A673 (cell line): ENCODE measurements at regions not wholly inside any gene's neighbourhood (a gene's known extent, or its start where the extent isn't known, plus 50 kb on each side); places are given as distances from the start of the nearest gene placed in this dataset.

Experiments
- CTCF ChIP-seq: fragments of 300-800, 200-600 bp; sonication (generic); conservative IDR thresholded peaks from 2 replicates; pipeline ENCODE4 v1.5.1; 2017; ENCODE audit warnings: low read depth, mild to moderate bottlenecking, antibody characterized with exemption, low read length, moderate library complexity, mixed read lengths
- EZH2 ChIP-seq: fragments of 200-600 bp; sonication (generic); IDR thresholded peaks from 2 replicates; pipeline ENCODE4 v1.6.1; 2017; ENCODE audit warnings: borderline replicate concordance, low read depth, mild to moderate bottlenecking, mixed read lengths, antibody characterized with exemption, low read length; ENCODE audit not compliant: poor library complexity, severe bottlenecking

- TF ChIP-seq EZH2 (no peak), CTCF (no peak)
These were observed 169.8 kb downstream of the IRF8 start for GRCh38 chr16:86068722-86069121.
